ENCODE measurements at regions not wholly inside any gene's neighbourhood (a gene's known extent, or its start where the extent isn't known, plus 50 kb on each side); places are given as distances from the start of the nearest gene placed in this dataset.

GRCh38 chr7:93765475-93765874, 125.1 kb downstream of the TFPI2 start:
- TF ChIP-seq CTCF (CRISPR knock-in tag; IDR thresholded peaks at IDR 0.05) (no peak), ATF5 (CRISPR knock-in tag; IDR thresholded peaks at IDR 0.05; ENCODE audit: low read depth) (no peak), TFDP2 (CRISPR knock-in tag; IDR thresholded peaks at IDR 0.05) (no peak), ZNF546 (CRISPR knock-in tag; conservative IDR thresholded peaks at IDR 0.05) (no peak), NFKBIZ (CRISPR knock-in tag; IDR thresholded peaks at IDR 0.05) (no peak), STAT6 (CRISPR knock-in tag; IDR thresholded peaks at IDR 0.05; ENCODE audit: borderline replicate concordance) (no peak), ZNF383 (CRISPR knock-in tag; IDR thresholded peaks at IDR 0.05; ENCODE audit: borderline replicate concordance) (no peak)

Measured in HepG2 (cell line).